ENCODE measurements at regions not wholly inside any gene's neighbourhood (a gene's known extent, or its start where the extent isn't known, plus 50 kb on each side); places are given as distances from the start of the nearest gene placed in this dataset.

GRCh38 chr4:53854991-53855568 is 209.3 kb downstream of the CHIC2 start:
- H3K4me3 ChIP-seq (replicated peaks; ENCODE audit: insufficient read depth, low read length), result no peak overlapping the region
- DNase-seq (ENCODE audit: low read depth in 1 of 2, low spot score in 1 of 2), result no peak
- TF ChIP-seq SPI1 (IDR thresholded peaks at IDR 0.05; ENCODE audit: borderline replicate concordance, low read depth), result no peak
- TF ChIP-seq REST (IDR thresholded peaks at IDR 0.05; ENCODE audit: insufficient replicate concordance, low read depth), result no peak
- TF ChIP-seq POLR2AphosphoS5 (IDR thresholded peaks at IDR 0.05; ENCODE audit: low read depth), result no peak
- TF ChIP-seq GABPA (IDR thresholded peaks at IDR 0.05; ENCODE audit: low read depth), result no peak
- no peak for TF ChIP-seq CTCF (IDR thresholded peaks at IDR 0.05; ENCODE audit: insufficient read depth, low read length)
- H3K27ac ChIP-seq (replicated peaks), result no peak overlapping the region
- no peaks in the 10 kb centered on the region for H3K27me3 ChIP-seq (ENCODE audit: insufficient read depth, poor library complexity, severe bottlenecking)

- DNase-seq (ENCODE audit: low read depth in 1 of 2, low spot score in 1 of 2), result no peak
- TF ChIP-seq SPI1 (IDR thresholded peaks at IDR 0.05; ENCODE audit: borderline replicate concordance, low read depth) (no peak), POLR2AphosphoS5 (IDR thresholded peaks at IDR 0.05; ENCODE audit: low read depth) (no peak), CTCF (IDR thresholded peaks at IDR 0.05; ENCODE audit: insufficient read depth, low read length) (no peak), GABPA (IDR thresholded peaks at IDR 0.05; ENCODE audit: low read depth) (no peak), REST (IDR thresholded peaks at IDR 0.05; ENCODE audit: insufficient replicate concordance, low read depth) (no peak)
- no peak overlapping the region for H3K27ac ChIP-seq (replicated peaks)
- H3K4me3 ChIP-seq (replicated peaks; ENCODE audit: insufficient read depth, low read length), result no peak overlapping the region
- H3K27me3 ChIP-seq (ENCODE audit: insufficient read depth, poor library complexity, severe bottlenecking), result no peaks in the 10 kb centered on the region
These were observed 212.1 kb downstream of the CHIC2 start for GRCh38 chr4:53852343-53852742.

- no peak overlapping the region for H3K27ac ChIP-seq (replicated peaks)
- H3K27me3 ChIP-seq (ENCODE audit: insufficient read depth, poor library complexity, severe bottlenecking), result no peaks in the 10 kb centered on the region
- no peak overlapping the region for H3K4me3 ChIP-seq (replicated peaks; ENCODE audit: insufficient read depth, low read length)
- TF ChIP-seq GABPA (IDR thresholded peaks at IDR 0.05; ENCODE audit: low read depth) (no peak), POLR2AphosphoS5 (IDR thresholded peaks at IDR 0.05; ENCODE audit: low read depth) (no peak), CTCF (IDR thresholded peaks at IDR 0.05; ENCODE audit: insufficient read depth, low read length) (no peak), REST (IDR thresholded peaks at IDR 0.05; ENCODE audit: insufficient replicate concordance, low read depth) (no peak), SPI1 (IDR thresholded peaks at IDR 0.05; ENCODE audit: borderline replicate concordance, low read depth) (no peak)
- no peak for DNase-seq (ENCODE audit: low read depth in 1 of 2, low spot score in 1 of 2)
These were observed 216.4 kb downstream of the CHIC2 start for GRCh38 chr4:53847965-53848364.
